ENCODE measurements at regions not wholly inside any gene's neighbourhood (a gene's known extent, or its start where the extent isn't known, plus 50 kb on each side); places are given as distances from the start of the nearest gene placed in this dataset.

DNA sequence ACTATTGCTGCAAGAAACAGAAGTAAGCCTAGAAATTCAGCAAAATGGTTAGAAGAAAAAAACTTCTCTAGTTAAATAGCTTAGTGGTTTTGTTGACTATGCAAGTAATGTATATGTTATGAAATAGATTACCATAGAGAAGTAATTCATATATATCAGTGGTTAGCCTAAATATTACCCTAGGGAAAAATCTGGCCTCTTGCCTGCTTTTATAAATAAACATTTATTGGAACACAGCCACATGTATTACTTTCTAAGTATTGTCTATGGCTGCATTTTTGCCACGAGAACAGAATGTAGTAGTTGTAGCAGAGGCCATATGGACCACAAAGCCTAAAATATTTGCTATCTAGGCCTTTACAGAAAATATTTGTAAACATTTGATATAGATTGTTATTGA lies 1471.7 kb upstream of the PRR20A start:
- Mint-ChIP-seq H3K4me1 (ENCODE audit: low read depth, unreplicated experiment) (peaks cover 3% of the 10 kb centered on the region), H3K27me3 (ENCODE audit: low read depth, unreplicated experiment) (no peaks in the 10 kb centered on the region), H3K36me3 (ENCODE audit: low read depth, unreplicated experiment) (no peaks in the 10 kb centered on the region), H3K27ac (ENCODE audit: unreplicated experiment) (no peak overlapping the region), H3K9me3 (ENCODE audit: unreplicated experiment) (peaks cover 4% of the 10 kb centered on the region), H3K4me3 (ENCODE audit: unreplicated experiment) (no peak overlapping the region)
- no peaks in the 10 kb centered on the region for H4K20me1 ChIP-seq (ENCODE audit: insufficient read depth, low read length)
- H3K79me2 ChIP-seq (ENCODE audit: insufficient read depth, low read length): no peaks in the 10 kb centered on the region
- H3K9ac ChIP-seq (ENCODE audit: low read length): no peak overlapping the region
- DNase-seq (ENCODE audit: low read depth) (no peak), FAIRE-seq (no peak)
- no peaks in the 10 kb centered on the region for H3K36me3 ChIP-seq (ENCODE audit: insufficient read depth, low read length)
- H3K9me3 ChIP-seq (ENCODE audit: insufficient read depth, low read depth, low read length): peaks cover 4% of the 10 kb centered on the region
- no peaks in the 10 kb centered on the region for H3K4me1 ChIP-seq (ENCODE audit: insufficient read depth, low read length)
- no peaks in the 10 kb centered on the region for H3K27me3 ChIP-seq (ENCODE audit: insufficient read depth, low read length)
- no peak overlapping the region for H3K4me3 ChIP-seq (ENCODE audit: insufficient read depth, low read depth, low read length)
- H3K4me2 ChIP-seq (ENCODE audit: low read length): no peak overlapping the region
- no peak overlapping the region for H3K27ac ChIP-seq (ENCODE audit: low read depth, low read length)
- H2AFZ ChIP-seq (ENCODE audit: low read depth, low read length): no peak overlapping the region
- no peak for TF ChIP-seq EZH2 (IDR thresholded peaks at IDR 0.05; ENCODE audit: insufficient read depth, low read length)
- TF ChIP-seq, protein P1, sequence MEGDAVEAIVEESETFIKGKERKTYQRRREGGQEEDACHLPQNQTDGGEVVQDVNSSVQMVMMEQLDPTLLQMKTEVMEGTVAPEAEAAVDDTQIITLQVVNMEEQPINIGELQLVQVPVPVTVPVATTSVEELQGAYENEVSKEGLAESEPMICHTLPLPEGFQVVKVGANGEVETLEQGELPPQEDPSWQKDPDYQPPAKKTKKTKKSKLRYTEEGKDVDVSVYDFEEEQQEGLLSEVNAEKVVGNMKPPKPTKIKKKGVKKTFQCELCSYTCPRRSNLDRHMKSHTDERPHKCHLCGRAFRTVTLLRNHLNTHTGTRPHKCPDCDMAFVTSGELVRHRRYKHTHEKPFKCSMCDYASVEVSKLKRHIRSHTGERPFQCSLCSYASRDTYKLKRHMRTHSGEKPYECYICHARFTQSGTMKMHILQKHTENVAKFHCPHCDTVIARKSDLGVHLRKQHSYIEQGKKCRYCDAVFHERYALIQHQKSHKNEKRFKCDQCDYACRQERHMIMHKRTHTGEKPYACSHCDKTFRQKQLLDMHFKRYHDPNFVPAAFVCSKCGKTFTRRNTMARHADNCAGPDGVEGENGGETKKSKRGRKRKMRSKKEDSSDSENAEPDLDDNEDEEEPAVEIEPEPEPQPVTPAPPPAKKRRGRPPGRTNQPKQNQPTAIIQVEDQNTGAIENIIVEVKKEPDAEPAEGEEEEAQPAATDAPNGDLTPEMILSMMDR (IDR thresholded peaks at IDR 0.05; ENCODE audit: insufficient read depth, low read depth, low read length): no peak

DNA sequence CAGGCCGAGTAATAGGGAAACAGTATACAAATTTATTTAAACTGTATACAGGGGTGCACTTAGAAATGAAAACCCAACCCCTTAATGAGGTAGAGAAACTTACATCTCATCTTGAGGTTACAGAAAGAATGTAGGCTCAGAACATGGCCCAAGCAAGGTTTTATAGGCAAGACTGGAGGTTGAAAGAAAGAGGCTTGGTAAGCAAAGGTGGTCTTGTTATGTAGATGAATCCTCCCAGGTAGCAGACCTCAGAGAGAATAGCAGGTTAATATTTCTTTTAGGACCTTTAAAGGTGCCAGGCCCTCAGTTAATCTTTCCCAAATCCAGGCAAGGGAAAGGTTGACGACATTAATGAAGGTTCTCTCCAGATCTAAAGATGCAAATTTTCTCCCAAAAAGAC lies 1466.8 kb upstream of the PRR20A start:
- Histone ChIP-seq H3K27me3 (ENCODE audit: insufficient read depth, low read length) (no peaks in the 10 kb centered on the region), H3K4me3 (ENCODE audit: insufficient read depth, low read depth, low read length) (no peak overlapping the region), H3K4me2 (ENCODE audit: low read length) (no peak overlapping the region), H4K20me1 (ENCODE audit: insufficient read depth, low read length) (no peaks in the 10 kb centered on the region), H3K9ac (ENCODE audit: low read length) (no peak overlapping the region), H3K4me1 (ENCODE audit: insufficient read depth, low read length) (no peaks in the 10 kb centered on the region), H3K9me3 (ENCODE audit: insufficient read depth, low read depth, low read length) (peaks cover 4% of the 10 kb centered on the region), H3K36me3 (ENCODE audit: insufficient read depth, low read length) (no peaks in the 10 kb centered on the region), H3K27ac (ENCODE audit: low read depth, low read length) (no peak overlapping the region), H3K79me2 (ENCODE audit: insufficient read depth, low read length) (no peaks in the 10 kb centered on the region), H2AFZ (ENCODE audit: low read depth, low read length) (no peak overlapping the region)
- FAIRE-seq (no peak), DNase-seq (ENCODE audit: low read depth) (no peak)
- Mint-ChIP-seq H3K27ac (ENCODE audit: unreplicated experiment) (no peak overlapping the region), H3K36me3 (ENCODE audit: low read depth, unreplicated experiment) (no peaks in the 10 kb centered on the region), H3K4me3 (ENCODE audit: unreplicated experiment) (no peak overlapping the region), H3K4me1 (ENCODE audit: low read depth, unreplicated experiment) (no peaks in the 10 kb centered on the region), H3K27me3 (ENCODE audit: low read depth, unreplicated experiment) (no peaks in the 10 kb centered on the region), H3K9me3 (ENCODE audit: unreplicated experiment) (no peaks in the 10 kb centered on the region)
- TF ChIP-seq, protein P1 (IDR thresholded peaks at IDR 0.05; ENCODE audit: insufficient read depth, low read depth, low read length): no peak
- no peak for TF ChIP-seq EZH2 (IDR thresholded peaks at IDR 0.05; ENCODE audit: insufficient read depth, low read length)

DNA sequence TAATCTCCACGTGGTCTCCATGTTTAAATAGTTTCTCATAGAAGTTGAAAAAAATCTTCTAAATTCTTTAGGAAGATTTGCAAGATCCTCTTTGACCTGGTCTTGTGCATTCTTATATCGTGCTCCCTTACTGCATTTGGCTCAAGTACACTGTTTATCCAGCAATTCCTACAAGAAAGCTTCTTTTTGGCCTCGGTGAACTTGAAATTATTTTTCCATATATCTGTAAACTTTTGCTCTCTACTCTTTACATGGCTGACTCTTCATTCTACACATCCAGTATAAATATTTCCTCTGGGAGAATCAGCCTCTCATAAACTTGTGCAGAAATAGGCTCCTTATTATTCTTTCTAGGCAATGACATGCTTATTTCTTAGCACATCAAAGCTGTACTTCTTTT lies 1457.9 kb upstream of the PRR20A start:
- no peaks in the 10 kb centered on the region for H3K36me3 Mint-ChIP-seq (ENCODE audit: low read depth, unreplicated experiment)
- no peak for FAIRE-seq
- no peaks in the 10 kb centered on the region for H3K27me3 Mint-ChIP-seq (ENCODE audit: low read depth, unreplicated experiment)
- no peak for TF ChIP-seq EZH2 (IDR thresholded peaks at IDR 0.05; ENCODE audit: insufficient read depth, low read length)
- TF ChIP-seq, protein P1 (IDR thresholded peaks at IDR 0.05; ENCODE audit: insufficient read depth, low read depth, low read length): no peak
- no peaks in the 10 kb centered on the region for H3K4me1 ChIP-seq (ENCODE audit: insufficient read depth, low read length)
- no peak overlapping the region for H3K9ac ChIP-seq (ENCODE audit: low read length)
- no peak overlapping the region for H3K27ac ChIP-seq (ENCODE audit: low read depth, low read length)
- H2AFZ ChIP-seq (ENCODE audit: low read depth, low read length): no peak overlapping the region
- H3K4me3 ChIP-seq (ENCODE audit: insufficient read depth, low read depth, low read length): no peak overlapping the region
- H3K27ac Mint-ChIP-seq (ENCODE audit: unreplicated experiment): no peak overlapping the region
- H3K36me3 ChIP-seq (ENCODE audit: insufficient read depth, low read length): no peaks in the 10 kb centered on the region
- no peaks in the 10 kb centered on the region for H3K4me1 Mint-ChIP-seq (ENCODE audit: low read depth, unreplicated experiment)
- no peaks in the 10 kb centered on the region for H4K20me1 ChIP-seq (ENCODE audit: insufficient read depth, low read length)
- H3K4me2 ChIP-seq (ENCODE audit: low read length): no peak overlapping the region
- no peaks in the 10 kb centered on the region for H3K9me3 Mint-ChIP-seq (ENCODE audit: unreplicated experiment)
- no peaks in the 10 kb centered on the region for H3K9me3 ChIP-seq (ENCODE audit: insufficient read depth, low read depth, low read length)
- no peak overlapping the region for H3K4me3 Mint-ChIP-seq (ENCODE audit: unreplicated experiment)
- no peaks in the 10 kb centered on the region for H3K27me3 ChIP-seq (ENCODE audit: insufficient read depth, low read length)
- DNase-seq (ENCODE audit: low read depth): no peak
- H3K79me2 ChIP-seq (ENCODE audit: insufficient read depth, low read length): no peaks in the 10 kb centered on the region

Data from astrocyte (in vitro differentiated cells and primary cell).